NCI-H1105 treated with DMSO at 0.1 percent for 48 hours (cell line): ENCODE measurements at regions not wholly inside any gene's neighbourhood (a gene's known extent, or its start where the extent isn't known, plus 50 kb on each side); places are given as distances from the start of the nearest gene placed in this dataset.

Source experiments
- DNase-seq: peaks from one replicate; lab custom pipeline; 2025; lab: John Stamatoyannopoulos, UW

DNA sequence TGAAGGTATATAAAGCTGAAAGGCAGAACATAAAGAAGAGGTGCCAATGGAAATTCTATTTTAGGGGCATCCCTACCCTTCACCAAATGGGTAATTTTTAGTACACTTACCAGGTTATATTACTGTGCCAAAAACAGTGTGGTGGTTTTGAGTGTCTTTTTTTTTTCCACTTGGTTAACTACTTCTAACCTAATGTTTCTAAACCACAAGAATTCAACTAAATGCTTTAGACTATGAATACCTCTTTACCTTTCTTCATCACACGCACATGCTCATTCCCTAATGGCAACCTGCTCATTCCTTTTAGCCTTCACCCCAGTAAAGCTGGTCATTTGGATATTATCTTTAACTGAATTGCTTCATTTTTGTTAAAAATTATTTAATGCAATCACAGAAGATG is 215.6 kb downstream of the PIK3R1 start:
- DNase-seq = no peak

DNA sequence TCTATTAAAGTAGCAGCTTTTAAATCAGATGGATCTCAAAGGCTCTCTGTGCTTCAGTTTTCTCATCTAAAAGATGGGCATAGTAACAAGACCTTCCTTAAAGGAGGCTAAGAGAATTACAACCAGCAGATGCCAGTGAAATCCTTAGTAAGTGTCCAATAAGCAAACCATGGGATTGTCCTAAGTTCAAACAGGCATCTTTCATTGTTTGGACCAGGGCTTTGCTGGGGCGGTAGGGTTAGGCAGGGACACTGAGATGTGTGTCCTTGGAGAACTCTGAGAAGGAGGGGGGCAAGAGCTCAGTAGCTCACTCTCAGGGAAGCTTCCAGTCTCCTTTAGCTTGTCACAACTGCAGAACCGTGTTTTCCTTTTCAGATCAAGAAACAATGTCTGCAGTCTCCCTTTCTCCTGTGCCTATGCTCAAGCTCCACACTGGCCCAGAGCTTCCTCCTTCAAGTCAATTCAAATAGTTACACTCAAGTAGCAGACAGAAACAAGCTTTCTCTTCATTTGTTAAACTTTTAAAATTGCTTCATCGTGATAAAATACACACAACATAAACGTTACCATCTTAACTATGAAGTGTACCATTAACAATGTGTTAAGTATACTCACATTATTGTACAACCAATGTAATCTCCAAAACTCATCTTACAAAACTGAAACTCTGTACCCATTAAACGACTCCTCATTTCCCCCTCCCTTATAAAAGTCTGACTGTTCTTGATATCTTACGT is 216.2 kb downstream of the PIK3R1 start:
- DNase-seq = no peak

DNA sequence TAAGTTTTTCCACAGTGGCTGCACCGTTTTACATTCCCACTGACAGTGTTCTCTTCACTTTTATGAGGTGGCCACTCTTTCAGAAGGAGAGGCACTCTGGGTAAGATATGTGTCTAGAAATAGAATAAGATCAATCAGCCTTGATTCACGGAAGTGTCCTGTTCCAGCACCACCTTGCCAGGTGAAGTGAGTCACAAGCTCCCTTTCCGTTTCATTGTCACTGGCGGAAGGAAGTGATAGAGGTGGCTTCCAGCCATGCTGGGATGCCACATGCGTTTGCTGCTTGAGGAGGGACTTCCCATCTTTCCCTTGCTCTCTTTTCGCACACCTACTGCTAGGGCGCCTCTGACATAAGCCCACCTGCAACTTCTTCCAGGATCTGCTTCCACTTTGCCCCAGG is 217.1 kb downstream of the PIK3R1 start:
- no peak for DNase-seq

DNA sequence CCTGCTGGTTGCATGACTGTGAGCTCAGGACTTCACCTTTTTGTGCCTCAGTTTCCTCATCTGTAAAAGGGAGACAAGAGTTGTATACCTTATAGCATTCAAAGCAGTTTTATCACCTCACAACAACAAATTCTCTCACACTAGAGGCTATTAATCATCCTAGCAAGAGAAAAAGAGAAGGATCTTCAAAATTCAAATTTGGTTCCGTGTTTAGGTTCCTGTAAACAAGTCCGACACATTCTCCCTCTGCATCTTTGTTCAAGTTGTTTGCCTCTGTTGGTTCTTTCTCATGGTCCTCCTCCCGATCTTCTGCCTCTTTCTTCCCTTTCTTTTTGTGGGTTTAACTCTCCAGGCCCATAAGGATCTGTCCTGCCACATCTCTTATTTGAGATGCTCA is 218.0 kb downstream of the PIK3R1 start:
- DNase-seq = no peak

DNA sequence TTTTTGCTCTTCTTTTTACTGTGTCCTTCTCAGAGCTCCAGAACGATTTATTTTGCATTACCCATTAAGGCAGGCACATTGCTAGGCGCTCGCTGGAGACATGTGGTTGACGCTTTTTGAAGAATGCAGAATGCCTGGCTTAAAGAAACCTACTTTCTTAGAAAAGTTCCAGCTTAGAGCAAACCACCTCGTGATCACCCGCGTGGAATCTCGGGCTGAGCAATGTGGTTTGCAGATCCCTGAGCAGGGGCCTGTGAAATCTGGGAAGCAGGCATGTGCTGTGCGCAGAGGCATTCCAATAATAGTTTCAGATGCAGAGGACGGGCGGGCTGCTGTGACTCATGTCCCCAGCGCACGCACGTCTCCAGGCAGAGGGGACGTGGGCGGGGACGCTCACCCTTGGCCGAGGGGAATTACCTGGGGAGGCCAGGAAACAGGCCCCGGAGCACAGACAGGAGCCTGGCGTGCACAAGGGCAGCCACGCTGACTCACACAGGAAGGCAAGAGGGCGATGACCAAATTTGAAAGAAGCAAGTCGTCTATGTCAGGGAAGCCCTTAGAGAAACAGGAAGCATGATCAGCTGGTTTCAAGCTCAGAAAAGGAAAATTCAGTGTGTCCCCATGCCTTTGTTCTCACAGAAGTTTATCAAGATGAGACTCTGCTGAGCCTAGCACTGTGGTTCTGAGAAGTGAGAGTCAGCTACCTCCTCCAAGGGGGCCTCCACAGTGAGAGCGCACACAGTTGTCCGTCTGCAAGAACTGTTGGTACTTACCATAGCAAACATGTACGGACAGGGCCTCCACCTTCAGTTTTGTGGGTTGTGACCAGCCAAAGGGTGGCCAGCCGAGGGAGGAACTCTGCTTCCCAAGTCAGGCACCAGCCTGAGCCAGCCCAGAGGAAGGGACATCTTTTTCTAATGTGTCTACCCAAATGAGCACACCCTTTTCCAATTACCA is 218.6 kb downstream of the PIK3R1 start:
- DNase-seq = no peak

DNA sequence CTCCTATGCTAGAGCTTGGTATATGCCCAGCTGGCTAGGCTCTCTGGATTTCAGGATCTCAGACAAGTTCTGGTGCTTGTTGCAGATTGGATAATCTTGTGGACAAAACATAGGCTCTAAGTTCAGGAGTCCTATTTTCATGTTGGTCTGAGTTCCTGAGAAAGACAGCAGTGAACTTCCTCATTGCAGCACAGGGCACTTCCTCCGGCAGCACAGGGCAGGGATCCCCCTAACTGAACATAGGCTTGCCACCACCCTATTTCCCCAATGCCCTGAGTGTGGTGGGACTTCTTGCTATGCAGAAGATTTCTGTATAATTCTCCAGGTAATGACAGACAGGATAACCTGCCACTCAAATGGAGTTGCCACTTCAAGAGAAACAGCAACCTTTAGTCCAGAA is 220.1 kb downstream of the PIK3R1 start:
- DNase-seq = no peak

DNA sequence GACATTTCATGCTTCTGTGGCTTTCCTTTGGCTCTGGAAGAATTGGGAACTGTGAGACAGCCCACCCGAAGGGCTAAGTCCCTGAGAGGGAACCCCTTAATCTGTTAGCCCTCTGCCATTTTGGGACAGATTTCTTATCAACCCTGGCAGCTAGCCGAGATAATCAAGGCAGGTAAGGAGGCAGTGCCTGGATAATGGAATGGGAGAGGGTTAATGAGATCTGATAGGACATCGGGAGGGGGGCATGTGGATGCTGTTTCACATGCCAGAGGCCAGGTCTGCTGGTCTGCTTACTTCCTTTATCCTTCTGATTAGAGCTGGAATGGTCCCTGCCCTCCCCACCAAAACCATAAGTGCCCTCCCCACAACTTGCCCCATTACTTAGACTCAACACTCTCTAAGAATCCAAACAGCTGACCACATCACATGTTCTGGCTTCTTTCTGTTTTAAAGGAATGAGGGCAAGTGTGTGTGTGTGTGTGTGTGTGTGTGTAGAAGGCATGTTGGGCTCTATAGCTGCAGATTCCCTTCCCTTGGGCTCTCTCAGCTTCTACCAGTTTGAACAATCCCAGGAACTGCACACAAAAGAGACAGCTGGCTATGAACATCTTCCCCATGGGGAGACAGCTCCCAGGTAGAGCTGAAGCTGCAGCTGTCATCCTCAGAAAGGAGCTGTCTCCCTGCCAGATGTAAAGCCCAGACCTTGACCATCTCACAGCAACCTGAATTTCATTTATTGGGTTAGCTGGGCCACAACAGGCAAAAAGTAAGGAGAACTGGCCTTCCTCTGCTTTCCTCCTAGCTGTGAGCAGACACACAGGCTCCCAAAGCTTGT is 221.3 kb downstream of the PIK3R1 start:
- DNase-seq = no peak

DNA sequence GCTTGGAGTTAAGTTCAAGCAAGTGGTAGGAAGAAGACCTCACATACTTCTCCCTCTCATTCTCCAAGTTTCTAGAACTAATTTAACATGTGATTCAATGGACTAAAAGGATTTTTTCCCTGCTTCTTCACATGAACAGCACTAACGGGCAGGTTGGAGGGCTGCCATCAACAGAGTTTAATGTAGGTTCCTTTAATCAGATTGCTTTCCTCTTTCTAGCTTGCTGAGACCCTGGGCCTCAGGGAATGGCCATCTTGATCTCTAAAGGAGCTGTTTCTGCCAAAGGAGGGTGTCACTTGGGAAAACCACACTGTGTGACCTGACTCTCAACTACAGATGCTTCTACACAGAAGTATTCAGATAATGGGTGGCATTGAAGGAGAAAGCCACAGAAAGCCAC is 223.3 kb downstream of the PIK3R1 start:
- DNase-seq = no peak

DNA sequence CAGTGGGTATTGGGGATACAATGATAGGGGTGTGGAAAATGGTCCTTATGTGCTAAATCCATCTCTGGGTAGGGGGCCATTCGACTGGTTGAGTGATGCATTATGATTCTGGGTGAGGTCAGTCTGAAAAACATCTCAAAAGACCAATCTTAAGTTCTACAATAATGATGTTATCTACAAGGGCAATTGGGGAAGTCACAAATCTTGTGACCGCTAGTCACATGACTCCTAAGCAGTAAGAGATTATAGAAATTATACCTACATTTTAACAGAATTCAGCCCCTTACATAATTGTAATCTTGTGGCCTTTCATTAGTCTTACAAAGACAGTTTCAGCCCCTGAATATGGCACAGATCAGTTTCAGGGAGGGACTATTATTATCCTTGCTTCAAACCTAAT is 224.7 kb downstream of the PIK3R1 start:
- DNase-seq = no peak

DNA sequence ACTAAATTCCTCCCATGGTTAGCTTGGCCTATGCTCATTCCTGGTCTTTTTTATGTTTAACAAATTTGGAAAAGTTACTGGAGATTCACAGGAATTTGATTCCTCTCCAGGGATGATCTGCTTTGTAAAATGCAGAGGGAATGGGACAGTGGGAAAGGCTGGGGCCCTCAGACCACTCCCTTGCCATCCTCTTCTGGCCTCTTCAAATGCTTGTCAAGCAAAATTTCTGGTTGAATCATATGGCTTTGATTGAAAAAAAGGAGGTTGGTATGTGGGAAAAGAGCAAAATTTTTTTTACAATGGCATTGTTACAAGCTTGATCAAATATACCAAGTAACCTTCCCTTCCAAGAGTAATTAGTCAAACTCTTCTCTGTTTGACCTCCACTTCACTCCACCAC is 225.1 kb downstream of the PIK3R1 start:
- DNase-seq = no peak

DNA sequence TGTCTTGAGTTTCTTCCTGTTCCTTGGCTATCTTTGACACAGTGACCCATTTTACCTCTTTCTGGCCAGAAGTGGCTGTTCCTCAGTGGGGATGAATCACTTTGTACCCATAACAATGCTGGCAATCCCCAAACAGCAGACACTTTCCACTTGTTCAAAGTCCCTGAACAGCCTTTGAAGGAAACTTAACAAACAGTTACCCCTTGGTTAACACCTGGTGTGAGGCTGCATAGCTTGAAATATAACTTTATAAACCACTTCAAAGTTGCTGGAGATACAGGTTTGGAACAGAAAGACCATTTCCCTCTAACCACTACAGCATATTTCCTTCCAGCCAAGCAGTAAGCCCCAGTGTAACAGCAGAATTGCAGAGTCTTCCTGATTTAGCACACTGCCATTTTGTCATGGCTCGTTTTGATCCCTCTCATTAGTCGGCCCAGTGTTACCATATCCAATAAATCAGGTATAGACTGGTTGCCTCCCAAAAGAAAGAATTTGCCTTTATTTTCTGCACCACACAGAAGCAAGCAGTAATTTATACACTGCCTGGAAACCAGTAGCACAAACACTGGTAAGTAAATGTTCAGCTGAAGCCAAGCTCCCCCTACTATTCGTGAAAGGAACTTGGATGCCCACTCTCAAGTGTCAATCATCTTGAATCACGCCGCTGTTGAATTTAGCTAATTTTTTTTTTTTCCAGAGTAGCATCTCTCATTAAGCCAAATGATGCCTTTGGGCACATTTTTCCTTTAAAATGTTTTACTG is 225.9 kb downstream of the PIK3R1 start:
- no peak for DNase-seq

DNA sequence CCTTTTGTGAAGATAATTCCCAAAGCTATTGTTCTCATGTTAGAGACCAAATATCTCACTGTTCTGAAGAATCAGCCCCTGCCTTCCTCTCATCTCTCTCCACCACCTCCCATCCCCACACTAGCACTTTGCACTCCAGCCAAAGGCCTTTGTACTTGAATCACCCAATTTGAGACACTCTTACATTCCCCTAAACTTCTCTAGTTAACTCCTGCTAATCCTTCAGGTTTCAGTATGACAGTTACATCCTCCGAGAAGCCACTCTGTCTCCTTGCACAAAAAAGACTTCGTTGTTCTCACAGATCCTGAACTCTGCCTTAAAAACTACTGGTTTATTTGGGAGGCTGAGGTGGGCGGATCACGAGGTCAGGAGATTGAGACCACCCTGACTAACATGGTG is 227.5 kb downstream of the PIK3R1 start:
- no peak for DNase-seq

DNA sequence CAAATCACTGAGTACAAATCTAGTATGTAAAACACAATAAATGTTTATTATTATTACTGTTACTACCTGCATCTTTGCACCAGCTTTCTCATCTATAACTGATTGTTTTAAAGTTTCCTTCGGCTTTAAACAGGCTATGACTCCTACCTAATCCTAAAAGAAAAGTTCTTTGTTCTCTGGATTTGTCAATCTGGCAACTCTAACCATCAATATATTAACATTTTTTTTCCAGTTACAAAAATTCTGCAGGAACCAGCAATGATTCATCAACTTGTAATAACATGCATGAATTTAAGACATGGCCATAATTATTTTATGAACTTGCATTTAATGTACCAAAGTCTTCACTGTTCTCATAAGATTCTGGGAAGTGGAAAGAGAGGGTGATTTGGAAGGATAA is 228.5 kb downstream of the PIK3R1 start:
- no peak for DNase-seq

DNA sequence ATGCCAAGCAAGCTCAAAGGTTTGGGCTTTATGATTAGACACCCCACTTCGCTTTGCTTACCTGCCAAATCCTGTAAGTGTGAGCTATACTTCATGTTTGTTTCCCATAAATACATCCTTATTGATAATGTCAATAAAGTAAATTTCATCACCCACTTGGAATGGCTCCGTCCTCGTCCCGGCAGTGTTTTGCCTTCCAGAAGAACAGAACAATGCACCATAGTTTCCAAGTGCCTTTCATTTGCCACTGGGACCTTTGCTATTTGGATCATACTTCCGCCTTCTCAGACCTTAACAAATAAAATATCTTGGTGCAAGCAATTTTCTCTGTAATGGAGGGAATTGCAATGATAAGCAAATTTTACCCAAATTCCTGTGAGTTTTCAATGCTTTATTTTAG is 229.3 kb downstream of the PIK3R1 start:
- DNase-seq = no peak

DNA sequence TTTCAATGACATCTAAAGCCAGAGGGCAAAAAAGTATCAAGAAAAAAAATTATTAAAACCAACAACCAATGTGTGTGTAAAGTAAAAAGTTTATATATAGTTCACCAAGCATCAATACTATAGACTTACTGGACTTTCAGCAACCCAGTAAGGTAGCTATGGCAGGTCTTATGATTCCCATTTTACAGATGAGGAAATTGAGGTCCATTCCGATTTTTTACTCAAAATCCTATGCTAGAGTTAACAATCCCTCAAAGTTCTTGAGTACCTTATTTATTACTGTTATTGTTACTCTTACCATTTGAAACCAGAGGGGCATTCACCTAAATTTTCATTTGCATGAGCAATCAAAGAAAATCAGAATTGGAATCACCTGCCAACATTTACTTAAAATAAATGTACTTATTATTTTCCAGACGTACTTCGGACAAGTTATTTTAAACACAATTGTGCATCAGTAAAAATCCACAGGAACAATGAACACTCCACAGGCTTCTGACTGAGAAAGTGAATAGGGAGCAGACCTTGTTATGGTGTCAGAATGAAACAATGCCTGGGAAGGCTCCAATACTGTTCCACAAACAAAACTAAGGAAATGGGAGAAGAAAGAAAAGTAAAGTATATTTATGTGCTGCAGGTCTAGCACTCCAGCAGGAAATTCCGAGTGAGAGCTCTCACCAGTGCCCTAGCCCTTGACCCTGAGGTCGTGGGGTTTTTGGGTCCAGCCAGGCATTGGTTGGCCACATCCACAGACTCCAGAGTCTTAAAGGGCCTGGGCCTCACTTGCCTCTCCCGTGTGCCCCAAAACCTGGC is 229.9 kb downstream of the PIK3R1 start:
- DNase-seq = no peak

DNA sequence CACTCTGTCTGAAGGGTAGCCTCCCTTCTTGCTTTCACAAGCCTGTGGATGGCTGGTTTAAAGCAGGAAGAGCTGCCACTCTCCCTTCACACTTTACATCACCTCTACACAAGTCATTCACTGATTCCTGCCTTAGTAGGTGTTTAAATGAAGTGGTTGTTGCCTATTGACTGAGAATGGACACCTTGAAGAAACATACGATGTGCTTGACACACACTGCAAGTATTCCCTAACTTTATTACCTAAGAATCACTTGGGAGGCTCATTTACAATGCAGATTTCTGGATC is 230.5 kb downstream of the PIK3R1 start:
- no peak for DNase-seq

DNA sequence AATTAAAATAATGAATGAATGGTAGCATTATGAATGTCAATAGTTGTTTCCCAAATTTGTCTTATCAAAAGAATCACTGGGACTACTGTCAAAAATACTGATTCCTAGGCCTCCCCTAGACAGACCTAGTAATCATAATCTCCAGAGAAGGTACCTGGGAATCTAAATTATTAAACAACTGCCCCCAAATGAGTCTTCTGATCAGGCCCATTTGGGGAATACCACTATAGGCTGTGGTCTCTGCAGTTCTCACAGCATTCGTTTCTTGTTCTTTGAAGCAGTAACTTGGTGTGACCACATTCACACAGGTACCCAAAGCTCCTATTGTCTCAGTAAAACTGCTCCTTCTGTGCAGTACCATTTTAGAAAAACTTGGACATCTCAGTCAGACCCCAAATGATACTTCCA is 230.9 kb downstream of the PIK3R1 start:
- DNase-seq = no peak

DNA sequence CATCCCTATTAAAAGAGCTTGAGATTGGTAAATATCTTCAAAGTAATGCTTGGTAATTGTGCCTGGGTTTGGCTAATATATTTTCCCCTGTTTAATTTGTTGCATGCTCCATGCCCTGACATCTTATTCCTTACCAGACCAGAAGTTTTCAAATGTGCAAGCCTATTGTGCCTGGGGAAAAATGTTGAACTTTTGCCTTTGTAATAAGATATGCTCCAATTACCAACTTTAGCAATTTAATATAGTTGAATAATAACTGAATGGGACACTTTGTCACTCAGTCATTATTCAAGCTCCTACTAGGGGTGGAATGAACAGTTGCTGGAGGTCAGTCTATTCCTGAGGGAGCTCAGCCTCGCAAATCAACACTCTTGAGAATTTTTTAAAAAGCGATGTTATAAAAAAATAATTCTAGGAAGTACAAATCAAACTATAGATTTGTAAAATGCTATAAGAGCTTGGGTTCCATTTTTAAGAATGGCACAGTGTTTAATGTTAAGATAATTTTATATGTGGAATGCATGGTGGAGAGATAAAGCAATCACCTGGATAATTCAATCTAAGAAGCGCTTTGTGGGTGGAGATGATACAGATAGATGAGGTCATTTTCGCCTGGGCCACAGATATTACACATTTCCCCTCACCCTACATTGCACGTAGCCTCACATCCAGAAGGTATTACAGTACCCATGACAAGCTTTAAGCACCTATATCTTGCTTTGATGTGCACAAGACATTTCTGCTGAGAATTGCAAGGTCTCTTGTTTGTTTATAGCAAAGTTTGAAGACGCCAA is 231.8 kb downstream of the PIK3R1 start:
- no peak for DNase-seq

DNA sequence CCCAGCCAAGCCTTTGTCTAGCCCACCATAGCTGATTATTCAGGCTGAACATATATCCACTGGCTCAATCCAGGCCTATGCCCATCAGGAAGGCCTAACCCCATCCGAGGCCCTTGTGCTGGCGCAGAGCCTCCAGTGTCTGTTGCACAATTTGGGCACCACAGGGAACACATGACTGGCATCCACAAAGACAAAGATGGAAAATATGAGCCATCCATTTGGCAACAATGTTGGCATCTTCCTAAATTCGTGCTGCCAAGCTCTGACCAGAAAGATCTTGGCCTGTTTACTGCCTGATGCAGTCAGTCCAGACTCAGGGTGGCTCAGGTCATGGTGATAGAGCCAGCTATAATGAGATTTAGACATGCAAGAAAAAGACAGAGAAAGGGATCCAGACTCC is 233.8 kb downstream of the PIK3R1 start:
- DNase-seq = no peak

DNA sequence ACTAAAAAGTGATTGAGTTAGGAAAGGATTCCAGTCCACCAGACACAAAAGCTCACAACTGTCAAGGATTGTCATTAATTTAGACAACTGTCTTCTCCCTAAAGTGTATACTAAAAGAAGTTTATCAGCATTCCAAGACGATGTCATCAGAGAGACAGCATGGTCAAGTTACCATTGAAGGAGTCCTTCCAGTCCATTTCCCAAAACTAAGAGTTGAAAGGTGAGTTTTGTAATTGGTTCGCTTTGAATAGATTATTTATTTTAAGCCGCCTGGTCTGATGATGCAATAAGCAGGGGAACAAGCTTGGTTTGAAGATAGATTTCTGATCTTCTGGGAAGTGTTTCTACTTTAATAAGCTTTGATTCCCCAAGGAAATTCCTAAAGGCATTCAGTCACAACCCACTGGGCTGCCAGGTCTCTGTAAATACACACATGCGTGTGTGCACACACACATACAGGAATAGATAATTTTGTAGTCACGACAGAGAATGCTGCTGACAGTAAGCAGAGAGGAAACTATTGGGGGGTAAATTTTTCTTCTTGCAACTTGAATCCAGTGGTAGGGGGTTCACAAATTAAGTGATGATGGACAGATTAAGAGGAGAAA is 234.8 kb downstream of the PIK3R1 start:
- DNase-seq = no peak
